Body of pancreas (tissue), 4 donors: ENCODE measurements at regions not wholly inside any gene's neighbourhood (a gene's known extent, or its start where the extent isn't known, plus 50 kb on each side); places are given as distances from the start of the nearest gene placed in this dataset.

Source experiments
- POLR2A ChIP-seq, 3 donors: fragments of 450-650 bp; IDR thresholded peaks; one replicate each; pipeline ENCODE4 v1.6.1; 2016; ENCODE audit warnings: antibody characterized with exemption in 3 of 3, mild to moderate bottlenecking in 2 of 3
- TF ChIP-seq, protein P1 (sequence below), 7 experiments: fragments of 450-650 bp in 4 of 7; fragments of 200-600 bp in 3 of 7; sonication (generic) in 3 of 7; IDR thresholded peaks; one replicate each; pipeline ENCODE4 v1.5.1; 2016 to 2019; ENCODE audit warnings: antibody characterized with exemption in 7 of 7

DNA sequence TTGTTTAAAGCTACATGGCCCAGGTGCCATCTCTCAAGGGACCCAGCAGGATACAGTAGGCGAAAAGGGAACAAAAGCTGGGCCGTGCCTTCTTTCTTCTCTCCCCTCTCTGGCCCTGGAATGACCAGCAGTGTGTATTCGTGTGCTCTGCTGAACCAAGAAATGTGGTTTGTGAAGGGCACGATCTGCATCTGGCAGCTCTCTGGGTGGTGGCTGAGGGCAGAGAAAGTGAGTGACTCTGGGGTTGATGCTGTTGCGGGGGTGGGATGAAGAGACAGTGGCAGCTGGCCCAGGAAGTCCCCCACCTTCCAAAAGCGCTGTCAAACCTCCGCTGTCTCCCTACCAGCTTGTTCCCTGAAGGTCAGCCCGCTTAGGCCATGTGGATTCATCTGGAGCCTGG is 88.3 kb downstream of the CLDN34 start:
- TF ChIP-seq, protein P1, sequence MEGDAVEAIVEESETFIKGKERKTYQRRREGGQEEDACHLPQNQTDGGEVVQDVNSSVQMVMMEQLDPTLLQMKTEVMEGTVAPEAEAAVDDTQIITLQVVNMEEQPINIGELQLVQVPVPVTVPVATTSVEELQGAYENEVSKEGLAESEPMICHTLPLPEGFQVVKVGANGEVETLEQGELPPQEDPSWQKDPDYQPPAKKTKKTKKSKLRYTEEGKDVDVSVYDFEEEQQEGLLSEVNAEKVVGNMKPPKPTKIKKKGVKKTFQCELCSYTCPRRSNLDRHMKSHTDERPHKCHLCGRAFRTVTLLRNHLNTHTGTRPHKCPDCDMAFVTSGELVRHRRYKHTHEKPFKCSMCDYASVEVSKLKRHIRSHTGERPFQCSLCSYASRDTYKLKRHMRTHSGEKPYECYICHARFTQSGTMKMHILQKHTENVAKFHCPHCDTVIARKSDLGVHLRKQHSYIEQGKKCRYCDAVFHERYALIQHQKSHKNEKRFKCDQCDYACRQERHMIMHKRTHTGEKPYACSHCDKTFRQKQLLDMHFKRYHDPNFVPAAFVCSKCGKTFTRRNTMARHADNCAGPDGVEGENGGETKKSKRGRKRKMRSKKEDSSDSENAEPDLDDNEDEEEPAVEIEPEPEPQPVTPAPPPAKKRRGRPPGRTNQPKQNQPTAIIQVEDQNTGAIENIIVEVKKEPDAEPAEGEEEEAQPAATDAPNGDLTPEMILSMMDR (IDR thresholded peaks at IDR 0.05), result no peak
- TF ChIP-seq POLR2A (IDR thresholded peaks at IDR 0.05), result no peak
